CMK (cell line): ENCODE measurements at regions not wholly inside any gene's neighbourhood (a gene's known extent, or its start where the extent isn't known, plus 50 kb on each side); places are given as distances from the start of the nearest gene placed in this dataset.

Experiments used
- DNase-seq: peaks from one replicate; pipeline ENCODE4 v3.0.0-alpha.2; 2010; ENCODE audit warnings: low read depth

DNA sequence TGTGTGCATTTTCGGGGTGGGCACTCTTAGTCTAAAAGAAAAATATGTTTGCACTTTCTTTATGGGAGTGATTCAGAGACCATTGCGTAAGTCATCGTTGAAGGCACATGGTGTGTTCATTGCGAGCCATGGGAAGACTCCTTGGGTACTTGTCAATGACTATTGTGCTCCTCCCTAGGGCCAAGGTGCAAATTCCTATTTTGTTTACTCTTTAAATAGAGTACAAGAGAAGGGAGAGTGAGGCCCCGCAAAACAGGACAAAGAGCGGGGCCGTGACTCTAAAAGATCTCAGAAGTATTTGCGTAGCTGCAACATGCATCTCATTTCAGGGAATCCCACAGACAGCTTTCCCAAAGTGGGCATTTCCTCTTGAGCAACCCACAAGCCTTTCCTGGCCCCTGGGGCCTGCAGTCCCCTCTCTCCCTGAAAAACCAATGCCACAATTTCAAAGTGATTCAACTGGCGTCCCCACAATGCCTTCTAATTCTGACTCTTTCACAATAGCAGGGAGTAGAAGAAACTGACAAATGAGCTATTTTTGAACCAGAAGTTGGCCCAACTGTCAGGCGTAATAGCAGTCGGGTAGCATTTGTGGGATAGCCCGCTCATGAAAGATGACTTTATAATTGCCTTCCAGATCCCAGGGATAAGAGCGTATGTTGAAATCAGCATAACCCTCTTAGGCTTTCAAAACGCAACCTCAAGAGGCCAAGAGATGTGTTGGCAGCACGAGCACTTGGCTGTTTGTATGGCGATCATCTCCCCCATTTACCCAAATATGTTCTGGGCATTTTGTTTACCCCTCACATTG lies 277.9 kb upstream of the BMP2 start:
- DNase-seq = no peak

- DNase-seq = peak; percentile 92
Observed at GRCh38 chr20:6485351-6485750, 282.1 kb upstream of the BMP2 start.

- DNase-seq = peak; percentile 43
Observed at GRCh38 chr20:6483727-6484126, 283.8 kb upstream of the BMP2 start.

GRCh38 chr20:6482486-6482885 lies 285.0 kb upstream of the BMP2 start:
- no peak for DNase-seq

GRCh38 chr20:6480328-6481200 lies 286.9 kb upstream of the BMP2 start:
- no peak for DNase-seq

- no peak for DNase-seq
Observed at GRCh38 chr20:6473197-6473596, 294.3 kb upstream of the BMP2 start.

DNA sequence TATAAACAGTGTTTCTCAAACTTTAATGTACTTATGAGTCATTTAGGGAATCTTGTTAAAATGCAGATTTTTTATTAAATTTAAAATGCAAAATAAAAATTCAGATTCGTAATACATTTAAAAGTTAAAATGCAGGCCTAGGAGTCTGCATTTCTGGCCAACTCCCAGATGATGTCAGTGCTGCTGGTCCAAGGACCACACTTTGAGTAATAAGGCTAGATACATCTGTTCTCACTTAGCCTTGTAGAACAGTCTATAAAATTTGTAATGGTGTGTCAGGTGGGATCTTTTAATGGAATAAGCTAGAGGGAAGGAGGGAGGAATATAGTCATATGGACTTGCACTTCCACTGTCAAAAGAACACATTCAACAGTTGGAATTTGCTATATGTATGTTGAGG lies 295.6 kb upstream of the BMP2 start:
- DNase-seq = no peak

DNA sequence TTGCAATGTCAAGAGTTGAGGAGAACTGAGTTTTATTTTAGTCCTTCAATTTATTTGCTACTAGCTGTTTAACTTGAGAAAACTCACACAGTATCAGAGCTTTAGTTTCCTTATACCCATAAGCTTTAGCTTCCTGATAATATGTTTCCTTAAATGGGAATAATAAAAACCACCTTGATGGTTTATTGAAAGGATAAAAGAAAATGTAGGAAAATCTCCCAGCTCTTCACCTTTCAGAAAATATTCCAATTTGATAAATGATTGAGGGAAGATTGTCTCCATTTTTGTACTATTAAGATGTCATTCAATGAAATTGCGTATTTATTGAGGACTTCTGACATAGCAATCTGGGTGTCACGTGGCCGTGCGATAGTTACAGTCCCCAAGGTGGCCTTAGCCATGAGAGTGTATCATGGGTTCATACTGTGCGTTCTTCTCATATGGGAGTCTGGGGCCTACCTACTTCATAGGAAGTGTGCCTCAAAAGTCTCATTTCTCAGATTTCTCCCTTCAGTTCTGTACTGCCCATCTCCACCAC lies 296.3 kb upstream of the BMP2 start:
- no peak for DNase-seq

DNA sequence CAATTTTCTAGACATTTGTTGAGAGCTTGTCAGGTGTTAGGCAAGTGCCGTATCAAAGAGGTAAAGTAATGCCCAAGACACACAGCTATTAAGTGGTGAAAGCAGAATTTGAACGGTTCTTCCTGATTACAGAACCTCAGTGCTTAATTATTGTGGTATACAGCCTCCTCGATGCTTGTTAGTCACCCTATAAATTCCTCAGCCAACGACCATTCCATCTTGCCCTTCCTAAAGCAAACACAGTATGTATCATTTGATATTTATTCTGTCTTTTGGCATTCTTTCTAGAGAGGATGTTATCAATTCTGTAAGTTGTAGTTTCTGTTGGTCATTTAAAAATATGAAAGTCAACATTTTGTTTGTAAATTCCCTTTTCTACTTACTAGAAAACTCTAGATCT lies 297.8 kb upstream of the BMP2 start:
- DNase-seq = no peak

DNA sequence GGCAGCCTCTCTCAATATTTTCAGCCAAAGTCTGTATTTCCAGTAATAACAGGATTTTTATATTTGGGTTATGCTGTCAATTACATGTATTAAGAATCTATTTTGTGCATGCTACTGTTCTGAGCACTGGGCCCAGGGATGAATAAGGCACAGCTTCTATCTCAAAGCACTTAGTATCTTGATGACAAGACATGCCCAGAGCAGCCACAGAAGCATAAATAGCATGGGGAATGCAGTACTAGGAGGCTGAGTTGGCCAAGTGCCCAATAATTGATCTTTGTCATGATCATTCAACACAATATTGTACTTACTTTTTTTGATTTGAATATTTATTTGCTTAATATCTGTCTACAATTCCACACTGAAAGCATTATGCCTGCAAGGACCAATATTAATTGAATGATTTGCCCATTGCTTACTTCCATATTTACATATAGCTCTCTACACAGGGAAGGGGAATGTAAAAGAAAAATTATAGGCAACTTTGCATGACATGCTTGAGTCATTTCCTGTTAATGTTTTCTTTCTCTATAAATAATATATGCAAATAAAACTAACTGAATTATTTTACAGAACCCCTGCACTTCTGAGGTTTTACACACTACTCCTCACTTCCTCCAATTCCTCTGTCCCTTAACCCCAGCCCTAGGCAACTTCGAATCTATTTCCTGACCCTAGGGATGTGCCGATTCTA lies 298.9 kb upstream of the BMP2 start:
- no peak for DNase-seq

DNA sequence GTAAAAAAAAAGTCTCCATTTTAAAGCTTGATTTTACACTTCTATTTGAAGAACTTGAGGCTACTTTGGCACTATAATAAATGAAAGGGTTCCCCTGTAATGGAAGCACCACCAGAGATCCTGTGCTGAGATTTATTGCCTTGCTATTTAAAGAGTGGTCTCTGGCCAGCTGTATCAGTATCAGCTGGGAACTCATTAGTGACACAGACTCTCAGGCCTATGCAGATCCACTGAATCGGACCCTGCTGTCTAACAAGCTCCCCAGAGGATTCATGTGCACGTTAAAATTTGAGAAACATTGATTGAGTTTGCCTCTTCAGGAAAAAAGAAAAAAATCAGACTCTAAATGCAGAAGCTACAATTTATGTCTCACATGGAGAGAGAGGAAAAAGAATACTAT lies 299.9 kb upstream of the BMP2 start:
- no peak for DNase-seq

GRCh38 chr20:6466075-6466810 lies 301.2 kb upstream of the BMP2 start:
- DNase-seq = no peak

GRCh38 chr20:6450841-6451240 lies 316.6 kb upstream of the BMP2 start:
- DNase-seq = no peak

DNA sequence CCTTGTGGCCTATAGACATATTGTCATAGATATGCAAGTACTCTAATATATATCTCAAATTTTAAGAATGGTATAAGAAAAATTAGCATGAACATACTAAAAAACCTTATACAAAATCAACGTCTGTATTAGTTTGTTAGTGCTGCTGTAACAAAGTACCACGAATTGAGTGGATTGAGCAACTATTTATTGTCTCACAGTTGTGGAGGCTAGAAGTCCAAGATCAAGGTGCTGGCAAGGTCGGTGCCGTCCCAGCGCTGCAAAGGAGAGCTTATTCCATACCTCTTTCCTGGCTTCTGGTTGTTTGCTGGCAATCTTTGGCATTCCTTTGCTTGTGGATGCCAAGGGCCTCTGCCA lies 317.6 kb upstream of the FERMT1 start:
- no peak for DNase-seq

GRCh38 chr20:6439737-6440442 lies 317.1 kb upstream of the FERMT1 start:
- no peak for DNase-seq

GRCh38 chr20:6434131-6434530 lies 311.3 kb upstream of the FERMT1 start:
- no peak for DNase-seq

GRCh38 chr20:6430381-6430780 lies 307.6 kb upstream of the FERMT1 start:
- DNase-seq = no peak

DNA sequence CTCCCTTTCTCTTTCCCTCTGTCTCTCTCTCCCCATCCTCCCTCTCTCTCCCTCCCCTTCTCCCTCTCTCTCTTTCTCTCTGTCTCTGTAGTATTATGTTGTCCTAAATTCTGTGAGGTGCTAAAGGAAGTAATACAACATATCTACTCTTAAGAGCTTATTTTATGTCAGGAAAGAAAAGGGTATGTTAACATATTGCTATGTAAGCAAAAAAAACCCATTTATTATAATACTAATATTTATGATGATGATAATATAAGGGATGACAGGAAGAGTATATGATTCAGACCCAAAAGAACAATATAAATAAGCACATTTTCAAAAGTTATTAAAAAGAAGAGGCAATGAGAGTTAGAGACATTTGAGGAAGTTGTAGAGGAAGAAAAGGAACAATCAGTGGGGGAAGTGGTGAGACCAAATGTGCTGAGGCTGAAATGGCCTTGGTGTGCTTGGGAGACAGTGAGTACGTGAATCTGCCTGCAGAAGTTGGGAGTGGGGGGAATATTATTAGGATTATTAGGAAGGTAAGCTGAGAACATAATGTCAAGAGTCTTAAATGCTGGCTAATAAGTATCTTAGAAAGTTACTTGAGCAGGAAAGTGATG lies 303.6 kb upstream of the FERMT1 start:
- no peak for DNase-seq

DNA sequence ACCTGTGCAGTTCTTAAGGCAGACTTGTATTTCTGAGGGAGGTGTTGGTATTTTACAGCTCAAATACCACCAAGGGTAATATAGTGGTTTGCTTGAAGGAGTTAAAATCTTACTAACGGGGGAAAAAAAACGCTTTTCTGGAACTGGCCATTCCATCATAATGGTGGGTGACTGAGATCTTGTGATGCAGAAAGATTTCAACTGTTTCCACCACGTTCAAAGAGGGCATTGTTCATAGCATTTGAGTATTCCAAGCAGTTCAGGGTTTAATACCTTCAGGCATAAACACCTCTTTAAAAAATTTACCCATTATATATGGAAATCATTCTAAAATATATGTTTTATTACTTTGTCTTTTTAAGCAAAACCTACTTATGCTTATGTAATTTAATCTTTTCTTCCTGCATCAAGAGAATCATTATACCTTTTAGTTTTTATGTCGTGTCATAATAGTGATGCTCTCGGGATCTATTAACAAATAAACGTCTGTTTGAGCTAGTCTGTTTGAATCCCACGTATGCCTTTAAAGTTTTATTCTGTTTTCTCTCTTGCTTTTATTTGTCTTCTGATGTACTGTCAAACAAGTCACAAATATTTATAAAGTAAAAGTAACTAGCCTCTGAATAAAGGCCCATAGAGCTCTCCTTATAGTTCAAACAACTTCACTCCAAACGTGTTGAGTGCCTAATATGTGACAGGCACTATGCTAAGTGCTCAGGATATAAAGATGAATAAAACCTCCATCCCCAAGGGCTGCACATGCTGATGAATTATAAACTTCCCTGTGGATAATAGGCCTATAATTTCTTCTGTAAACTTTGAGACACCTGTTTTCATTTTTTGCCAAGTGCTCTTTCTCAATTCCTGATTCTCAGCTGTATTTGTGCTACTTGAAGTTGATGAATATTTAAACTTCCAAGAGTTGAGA lies 298.8 kb upstream of the FERMT1 start:
- no peak for DNase-seq

- DNase-seq = no peak
Observed at GRCh38 chr20:6420336-6420735, 297.5 kb upstream of the FERMT1 start.
